ENCODE measurements at regions not wholly inside any gene's neighbourhood (a gene's known extent, or its start where the extent isn't known, plus 50 kb on each side); places are given as distances from the start of the nearest gene placed in this dataset.

GRCh38 chr16:55976815-55977214 is 101.6 kb upstream of the CES5A start:
- no peak for TF ChIP-seq CTCF (IDR thresholded peaks at IDR 0.05)
- TF ChIP-seq MAX (CRISPR knock-in tag; IDR thresholded peaks at IDR 0.05): no peak
